HG02981 (cell line): ENCODE measurements at regions not wholly inside any gene's neighbourhood (a gene's known extent, or its start where the extent isn't known, plus 50 kb on each side); places are given as distances from the start of the nearest gene placed in this dataset.

Experiments used
- ATAC-seq: cut with Tn5 transposase; IDR thresholded peaks from one replicate; pipeline ENCODE4 v1.9.1; 2021; ENCODE audit warnings: mild to moderate bottlenecking, moderate library complexity; ENCODE audit not compliant: unreplicated experiment

- ATAC-seq, result no peak
Observed at GRCh38 chr13:87058786-87059329, 612.3 kb upstream of the SLITRK5 start.

DNA sequence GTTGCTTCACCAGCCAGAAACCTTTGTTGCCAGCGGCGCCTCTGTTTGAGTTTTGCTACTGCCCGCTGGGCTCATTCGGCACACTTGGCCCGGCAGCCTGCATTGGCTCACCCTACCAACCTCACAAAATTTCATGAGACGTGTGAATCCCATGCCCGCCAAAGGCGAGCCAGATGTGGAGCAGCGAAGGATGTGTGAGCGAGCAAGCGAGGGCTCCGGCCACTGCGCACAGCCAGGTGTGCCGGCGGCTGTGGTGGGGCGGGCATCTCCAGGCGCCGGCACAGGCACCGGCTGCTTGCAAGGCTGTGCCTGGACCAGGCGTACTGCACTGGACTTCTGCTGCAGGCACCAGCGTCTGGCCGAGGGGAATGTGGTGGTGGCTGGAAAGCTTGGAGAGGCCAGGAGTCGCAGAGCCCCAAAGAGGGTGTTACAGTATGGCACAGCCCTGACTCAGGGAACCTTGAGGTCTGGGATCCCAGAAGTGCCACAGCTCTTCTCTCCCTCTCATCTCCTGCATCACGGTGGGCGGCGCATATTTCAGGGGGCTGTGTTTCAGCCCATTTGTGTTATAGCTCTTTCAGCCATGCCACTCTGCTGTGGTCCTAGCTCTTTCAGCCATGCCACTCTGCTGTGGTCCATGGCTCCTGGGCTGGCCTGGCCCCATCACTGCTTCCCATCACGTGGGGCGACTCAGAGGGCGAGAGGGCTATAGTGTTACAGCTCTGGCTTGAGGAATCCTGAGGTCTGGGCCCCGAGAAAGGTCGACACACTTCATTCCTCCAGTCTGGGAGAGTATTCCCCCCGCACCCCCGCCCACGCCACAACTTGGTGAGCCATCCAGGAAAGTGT is 592.0 kb upstream of the SLITRK5 start:
- no peak for ATAC-seq

- ATAC-seq, result no peak
Observed at GRCh38 chr13:87080100-87080779, 590.9 kb upstream of the SLITRK5 start.

DNA sequence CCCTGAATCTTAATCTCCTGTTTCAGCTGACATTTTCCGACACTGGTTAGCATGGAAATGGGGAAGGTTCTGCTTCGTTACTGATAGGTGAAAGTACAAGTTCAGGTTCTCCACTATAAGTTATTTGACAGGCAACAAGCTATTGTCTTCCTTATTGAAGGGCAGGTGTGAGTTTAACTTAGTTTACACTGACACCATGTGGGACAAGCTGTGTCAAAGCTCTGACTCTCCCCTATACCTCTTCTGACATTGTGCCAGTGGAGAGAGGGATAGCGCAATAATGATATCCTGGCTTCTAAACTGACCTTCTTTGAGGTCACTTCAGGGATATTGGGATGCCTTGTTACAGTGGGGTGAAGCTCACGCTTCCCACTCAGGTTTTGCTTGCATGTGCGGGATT is 587.0 kb upstream of the SLITRK5 start:
- no peak for ATAC-seq

DNA sequence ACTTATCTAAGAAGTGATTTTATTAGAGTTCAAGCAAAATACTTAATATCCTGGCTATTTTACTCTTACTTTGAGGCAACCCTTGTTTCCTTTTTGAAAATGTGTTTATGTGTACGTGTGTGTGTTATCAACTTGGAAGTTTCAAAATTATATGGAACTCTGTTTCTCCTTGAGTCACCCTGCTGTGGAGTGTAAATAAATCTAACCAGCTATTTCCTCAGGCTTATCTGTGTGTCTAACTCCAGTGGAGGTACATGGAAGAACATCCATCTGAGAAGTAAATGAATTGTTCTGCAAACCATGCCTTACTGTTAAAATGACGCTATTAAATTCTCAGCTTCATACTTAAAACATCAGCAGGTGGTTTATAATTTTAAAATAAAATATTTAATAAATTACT is 583.4 kb upstream of the SLITRK5 start:
- ATAC-seq, result no peak

DNA sequence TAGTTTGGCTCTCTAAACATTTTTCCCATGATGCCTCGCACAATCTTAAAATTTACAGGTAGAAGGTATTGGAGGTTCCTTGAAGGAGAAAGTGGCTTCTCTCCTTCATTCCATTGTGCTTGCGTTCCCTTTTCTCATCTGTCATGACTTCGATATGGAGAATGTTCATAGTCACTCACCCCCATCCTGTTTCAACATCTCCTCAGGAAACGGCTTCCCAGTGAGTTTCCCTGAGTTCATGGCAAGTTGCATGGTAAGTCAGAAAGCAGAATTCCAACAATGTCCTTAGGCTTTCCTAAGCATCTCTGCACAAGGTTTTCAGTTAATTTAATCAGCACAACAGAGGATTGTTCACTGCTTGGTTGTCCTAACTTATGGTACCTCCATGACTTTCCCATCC is 581.8 kb upstream of the SLITRK5 start:
- no peak for ATAC-seq

GRCh38 chr13:87093399-87093798 is 577.8 kb upstream of the SLITRK5 start:
- ATAC-seq, result no peak

DNA sequence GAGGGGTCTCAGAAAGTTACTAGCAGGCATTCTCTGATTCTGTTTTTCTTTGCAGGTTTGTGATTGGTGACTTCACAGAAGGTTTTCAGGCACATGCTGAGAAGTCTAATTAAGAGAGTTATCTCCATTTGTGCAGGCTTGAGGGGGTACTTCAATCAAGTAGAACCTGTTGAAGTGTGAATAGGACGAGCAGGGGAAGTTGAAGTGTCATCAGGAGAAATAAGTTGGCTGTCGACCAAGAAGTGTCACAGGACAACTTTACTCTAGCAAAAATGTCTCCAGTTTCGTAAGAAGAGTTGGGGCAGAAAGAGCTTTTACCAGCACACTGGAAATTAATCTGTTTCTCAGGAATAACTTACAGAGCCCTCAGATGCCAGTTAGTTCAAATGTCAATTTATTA is 576.5 kb upstream of the SLITRK5 start:
- no peak for ATAC-seq

GRCh38 chr13:87100431-87100830 is 570.7 kb upstream of the SLITRK5 start:
- ATAC-seq, result no peak

DNA sequence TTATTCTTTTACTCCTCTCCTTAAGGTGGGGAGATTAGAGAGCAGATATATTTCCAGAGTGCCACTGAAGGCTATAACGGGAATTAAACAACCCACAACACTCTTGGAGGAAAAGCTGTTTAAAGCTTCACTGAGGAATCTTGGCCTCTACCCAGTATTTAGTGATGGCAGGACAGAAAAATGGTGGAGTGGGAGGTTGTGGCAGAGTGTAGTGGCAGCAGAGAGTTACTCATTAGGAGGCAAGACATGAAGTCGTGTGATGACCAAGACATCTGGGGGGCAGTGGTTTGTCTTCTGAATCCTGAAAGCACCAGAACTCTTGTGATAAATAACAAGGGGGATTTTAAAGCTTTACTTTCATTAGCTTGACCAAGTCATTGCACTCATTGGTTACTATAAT is 563.5 kb upstream of the SLITRK5 start:
- ATAC-seq, result no peak

GRCh38 chr13:87120476-87120875 is 550.7 kb upstream of the SLITRK5 start:
- ATAC-seq, result no peak

DNA sequence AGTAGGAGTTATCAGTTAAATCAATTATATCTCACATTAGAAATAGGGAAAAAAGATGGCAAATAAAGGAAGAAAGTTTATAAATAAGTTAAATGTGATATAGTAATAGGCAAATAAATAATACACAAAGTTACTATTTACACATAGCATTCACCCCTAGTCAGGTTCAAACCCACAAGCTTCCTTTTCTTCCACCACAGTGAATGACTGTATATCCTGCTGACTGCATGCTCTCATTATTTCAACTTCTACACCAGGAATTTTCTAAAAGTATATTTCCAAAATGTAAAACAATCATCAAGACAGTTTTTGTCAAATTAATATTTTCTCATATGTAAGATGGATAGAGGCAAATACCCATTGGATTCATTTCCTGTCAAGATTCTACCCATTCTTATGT is 548.6 kb upstream of the SLITRK5 start:
- no peak for ATAC-seq

- ATAC-seq, result no peak
Observed at GRCh38 chr13:87123987-87124784, 547.0 kb upstream of the SLITRK5 start.

DNA sequence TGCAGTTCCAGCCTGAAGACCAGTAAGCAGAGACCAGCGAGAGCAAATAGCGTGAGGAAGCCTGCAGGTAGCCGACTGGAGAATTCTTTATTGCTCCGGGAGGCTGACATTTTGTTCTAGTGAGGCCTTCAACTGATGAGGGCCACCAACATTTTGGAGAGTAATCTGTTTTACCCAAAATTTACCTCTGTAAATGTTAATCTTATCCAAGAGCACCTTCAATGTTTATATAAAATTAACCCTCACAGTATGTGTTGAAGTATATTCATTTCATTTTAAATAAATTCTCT is 546.4 kb upstream of the SLITRK5 start:
- ATAC-seq, result no peak

DNA sequence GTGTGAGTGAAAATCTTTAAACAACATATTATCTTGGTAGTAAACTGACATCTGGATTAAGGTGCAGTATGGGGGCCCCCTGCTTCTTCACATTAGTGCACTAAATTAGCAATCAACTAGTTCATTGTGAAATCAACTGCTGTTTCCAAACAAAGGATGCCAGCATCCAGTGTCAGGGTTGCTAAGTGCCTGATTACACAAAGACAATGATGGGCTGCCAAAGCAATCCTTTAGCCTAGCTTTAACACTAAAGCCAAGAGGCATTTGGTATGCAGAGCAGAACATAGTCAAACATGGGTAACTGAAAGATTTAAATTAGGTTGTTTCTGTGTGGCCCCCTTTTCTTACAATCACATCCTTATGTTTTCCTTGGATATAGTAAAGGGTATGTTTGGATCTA is 543.1 kb upstream of the SLITRK5 start:
- ATAC-seq, result no peak

GRCh38 chr13:87128491-87128890 is 542.7 kb upstream of the SLITRK5 start:
- ATAC-seq, result no peak

- ATAC-seq, result no peak
Observed at GRCh38 chr13:87129602-87130300, 541.4 kb upstream of the SLITRK5 start.

GRCh38 chr13:87130423-87130822 is 540.7 kb upstream of the SLITRK5 start:
- no peak for ATAC-seq

DNA sequence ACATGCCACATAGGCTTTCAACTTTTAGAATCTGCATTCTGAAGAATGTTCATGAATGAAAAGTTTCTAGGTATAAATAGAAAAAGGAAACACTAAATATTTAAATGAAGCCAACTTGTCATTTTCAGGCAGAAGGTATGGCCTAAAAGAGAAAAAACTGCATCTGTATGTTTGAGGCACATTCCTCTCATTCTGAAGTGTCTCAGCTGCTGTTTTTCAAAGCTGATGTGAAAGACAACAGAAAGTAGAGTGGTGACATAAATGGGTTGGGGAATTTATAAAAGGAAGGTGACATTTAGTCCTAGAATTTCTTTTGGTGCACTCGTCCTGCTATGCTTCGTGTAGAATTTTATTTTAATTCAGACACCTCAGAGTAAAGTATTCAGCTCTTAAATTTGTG is 539.6 kb upstream of the SLITRK5 start:
- ATAC-seq, result no peak

GRCh38 chr13:87138866-87139265 is 532.3 kb upstream of the SLITRK5 start:
- no peak for ATAC-seq

- ATAC-seq, result no peak
Observed at GRCh38 chr13:87147076-87147475, 524.1 kb upstream of the SLITRK5 start.
